GM19023 (cell line): ENCODE measurements at regions not wholly inside any gene's neighbourhood (a gene's known extent, or its start where the extent isn't known, plus 50 kb on each side); places are given as distances from the start of the nearest gene placed in this dataset.
"Not testable (repeated sequence)": the region's sequence is repeated elsewhere in the genome, so short reads cannot be mapped to it uniquely, and the experiment has no call there.

Source experiments
- ATAC-seq: cut with Tn5 transposase; IDR thresholded peaks from one replicate; pipeline ENCODE4 v1.9.1; 2021; ENCODE audit warnings: mild to moderate bottlenecking, moderate library complexity; ENCODE audit not compliant: unreplicated experiment

GRCh38 chr10:35971397-35971796, 329.3 kb upstream of the FZD8 start:
- no peak for ATAC-seq

GRCh38 chr10:35963685-35964084, 321.6 kb upstream of the FZD8 start:
- no peak for ATAC-seq

- ATAC-seq = no peak
These were observed 319.4 kb upstream of the FZD8 start for GRCh38 chr10:35961501-35961900.

DNA sequence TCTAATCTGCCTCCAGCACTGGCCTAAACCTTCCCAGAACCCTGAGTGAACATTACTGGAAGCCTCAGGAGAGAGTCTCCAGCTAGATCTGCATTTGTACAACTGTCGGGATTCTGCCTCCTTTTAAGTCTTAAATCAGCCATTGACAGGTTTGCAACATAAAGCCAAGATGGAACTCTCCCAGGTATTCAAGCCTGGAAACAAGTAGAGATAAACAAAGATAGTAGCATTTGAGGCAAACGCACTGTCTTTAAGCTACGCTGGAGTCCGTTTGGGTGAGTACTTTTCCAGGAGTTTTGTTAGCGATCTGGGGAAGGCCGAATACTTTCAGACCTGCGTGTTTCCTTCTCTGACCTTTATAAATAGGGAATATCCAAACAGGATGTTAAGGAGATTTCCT, 317.2 kb upstream of the FZD8 start:
- ATAC-seq = no peak

DNA sequence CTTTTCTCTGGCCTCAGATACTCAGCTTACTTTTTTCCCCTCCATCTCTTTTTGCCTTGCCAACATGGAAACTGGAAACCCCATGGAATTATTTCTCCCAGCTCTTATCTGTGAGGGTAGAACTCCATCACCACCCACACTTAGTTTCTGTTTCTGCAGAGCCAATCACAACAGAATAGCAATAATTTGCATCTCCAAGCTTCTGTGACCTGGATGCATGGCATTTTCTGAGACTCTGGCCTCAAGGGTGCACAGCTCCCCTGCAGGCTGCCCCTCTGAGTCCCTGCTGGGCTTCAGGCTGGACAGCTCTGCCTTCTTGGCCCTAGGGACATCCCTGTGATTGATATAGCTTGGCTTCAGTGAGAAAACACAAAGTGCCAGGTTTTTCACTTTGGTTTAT, 316.5 kb upstream of the FZD8 start:
- ATAC-seq = not testable (repeated sequence)

- no peak for ATAC-seq
These were observed 308.6 kb upstream of the FZD8 start for GRCh38 chr10:35950701-35951100.

DNA sequence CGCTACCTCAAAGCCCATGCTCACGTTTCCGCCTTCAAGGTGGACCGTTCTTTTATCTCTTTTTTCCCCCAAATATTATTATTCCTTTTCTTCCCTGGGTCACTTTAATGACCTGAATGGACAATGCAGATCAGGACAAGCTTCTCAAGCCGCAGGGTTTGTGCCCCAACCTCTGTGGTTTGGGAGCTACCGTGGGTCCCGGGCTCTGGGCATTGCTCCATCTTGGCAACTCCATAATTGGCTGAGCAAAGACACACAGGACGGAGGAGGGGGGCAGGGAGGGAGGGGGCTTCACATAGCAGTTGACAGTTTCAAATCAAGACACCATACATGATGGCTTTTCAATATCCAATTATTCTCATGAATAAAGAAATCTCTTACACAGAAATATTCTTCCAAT, 308.1 kb upstream of the FZD8 start:
- ATAC-seq = no peak

DNA sequence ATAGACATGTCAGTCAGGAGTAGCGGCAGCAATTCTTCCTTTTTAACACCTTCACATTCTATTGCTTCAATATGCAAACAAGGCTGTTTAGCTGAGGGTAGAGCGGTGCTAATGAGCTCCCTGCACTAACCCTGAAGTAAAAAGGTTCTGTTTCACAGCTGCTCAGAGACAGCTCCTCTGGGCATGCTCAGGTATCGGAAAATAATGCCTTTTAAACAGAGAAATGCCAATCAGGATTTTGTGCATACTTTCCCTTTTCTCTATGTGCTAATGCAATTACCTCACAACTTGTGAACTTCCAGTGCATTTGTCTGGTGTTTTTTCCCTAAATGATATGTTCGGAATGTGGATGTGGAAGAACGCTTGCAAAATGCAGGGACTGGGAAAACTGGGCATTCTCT, 307.7 kb upstream of the FZD8 start:
- ATAC-seq = no peak

DNA sequence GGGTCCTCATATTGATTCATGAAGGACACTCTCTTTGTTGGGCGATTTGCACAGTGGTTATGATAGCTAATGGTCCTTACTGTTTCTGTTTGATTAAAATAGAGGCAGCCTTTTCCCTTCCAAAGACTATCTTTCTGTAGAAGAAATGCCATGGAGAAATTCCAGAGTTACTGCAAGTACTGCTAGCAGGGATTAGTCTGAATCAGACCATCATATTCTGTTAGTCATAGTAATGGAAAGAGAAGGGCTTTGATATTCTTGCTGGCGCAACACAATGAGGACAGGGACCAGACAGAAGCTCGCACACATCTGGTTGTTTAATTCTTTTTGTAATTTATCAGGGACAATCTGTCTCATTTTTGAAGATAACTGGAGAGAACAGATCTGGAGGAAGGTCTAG, 304.5 kb upstream of the FZD8 start:
- ATAC-seq = no peak

GRCh38 chr10:35942057-35942456, 300.0 kb upstream of the FZD8 start:
- no peak for ATAC-seq

GRCh38 chr10:35940141-35941041, 298.3 kb upstream of the FZD8 start:
- no peak for ATAC-seq

DNA sequence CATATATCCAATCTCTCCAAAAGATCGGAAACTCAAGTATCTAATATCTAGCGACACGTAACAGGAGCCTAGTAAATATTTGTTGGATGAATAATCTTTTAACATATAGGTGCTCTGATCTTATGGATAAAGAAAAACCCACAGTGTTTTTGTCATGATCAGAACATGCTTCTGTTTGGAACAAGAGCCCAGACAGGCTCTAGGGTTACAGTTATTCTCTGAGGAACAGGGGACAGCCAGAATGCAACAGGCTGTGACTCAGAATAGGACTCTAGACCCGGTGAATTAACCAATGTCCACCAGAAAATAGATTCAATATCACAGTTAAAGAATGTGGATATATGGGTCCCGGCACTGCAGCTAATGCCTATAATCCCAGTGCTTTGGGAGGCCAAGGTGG, 296.1 kb upstream of the FZD8 start:
- no peak for ATAC-seq

DNA sequence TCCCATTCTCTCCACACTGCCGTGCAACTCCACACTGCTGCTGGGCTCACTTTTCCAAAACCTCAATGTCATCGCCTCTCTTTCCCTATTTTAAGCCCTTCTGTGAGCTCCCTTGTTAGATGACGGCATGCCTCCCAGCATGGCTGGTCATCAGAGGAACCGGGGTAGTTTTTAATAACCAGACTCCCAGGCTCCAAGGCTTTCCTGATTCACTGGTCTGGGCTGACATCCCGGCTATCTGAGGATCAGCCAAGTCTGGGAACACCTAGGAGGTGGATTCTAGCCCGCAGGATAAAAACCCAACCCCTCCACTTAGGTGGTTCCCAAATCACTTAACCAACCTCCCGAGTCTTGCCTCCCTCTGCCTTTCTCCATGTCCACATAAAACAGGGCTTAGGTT, 295.4 kb upstream of the FZD8 start:
- no peak for ATAC-seq

DNA sequence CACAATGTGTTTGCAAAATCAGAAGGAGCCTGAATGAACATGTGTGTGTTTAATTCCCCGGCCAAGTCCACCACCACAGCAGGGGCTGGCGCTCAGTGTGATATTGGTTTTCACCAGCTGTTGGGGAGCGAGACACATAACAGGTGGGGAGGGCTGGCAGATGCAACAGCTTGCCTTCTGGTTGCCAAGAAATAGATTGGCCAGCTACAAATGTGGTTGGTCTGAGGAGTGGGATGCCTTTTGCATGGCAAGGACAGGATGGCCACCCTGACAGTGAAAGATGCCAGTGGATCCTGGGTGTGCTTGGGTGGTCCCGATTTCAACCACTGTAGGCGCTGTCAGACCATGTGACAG, 292.5 kb upstream of the FZD8 start:
- ATAC-seq = no peak

- no peak for ATAC-seq
These were observed 292.0 kb upstream of the FZD8 start for GRCh38 chr10:35933940-35934641.

DNA sequence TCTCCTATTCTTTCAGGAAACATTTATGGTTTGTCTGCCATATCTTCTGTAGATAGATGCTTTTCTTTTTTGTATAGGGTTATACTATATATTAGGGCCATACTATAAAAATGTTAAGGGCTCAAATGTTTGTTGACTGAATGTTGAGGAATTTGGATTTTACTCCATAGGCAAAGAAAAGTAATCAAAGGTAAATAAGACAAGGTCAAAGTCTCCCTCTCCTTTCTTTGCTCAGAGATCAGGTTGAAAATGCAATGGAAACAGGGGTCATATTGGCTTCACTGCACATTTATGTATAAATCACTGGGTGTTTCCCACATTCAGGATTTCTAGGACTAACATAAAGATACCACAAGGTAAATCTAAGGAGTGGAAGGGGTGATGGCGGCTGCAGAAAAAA, 291.4 kb upstream of the FZD8 start:
- ATAC-seq = no peak

- ATAC-seq = not testable (repeated sequence)
These were observed 287.9 kb upstream of the FZD8 start for GRCh38 chr10:35929962-35930361.

- no peak for ATAC-seq
These were observed 286.7 kb upstream of the FZD8 start for GRCh38 chr10:35928748-35929147.

DNA sequence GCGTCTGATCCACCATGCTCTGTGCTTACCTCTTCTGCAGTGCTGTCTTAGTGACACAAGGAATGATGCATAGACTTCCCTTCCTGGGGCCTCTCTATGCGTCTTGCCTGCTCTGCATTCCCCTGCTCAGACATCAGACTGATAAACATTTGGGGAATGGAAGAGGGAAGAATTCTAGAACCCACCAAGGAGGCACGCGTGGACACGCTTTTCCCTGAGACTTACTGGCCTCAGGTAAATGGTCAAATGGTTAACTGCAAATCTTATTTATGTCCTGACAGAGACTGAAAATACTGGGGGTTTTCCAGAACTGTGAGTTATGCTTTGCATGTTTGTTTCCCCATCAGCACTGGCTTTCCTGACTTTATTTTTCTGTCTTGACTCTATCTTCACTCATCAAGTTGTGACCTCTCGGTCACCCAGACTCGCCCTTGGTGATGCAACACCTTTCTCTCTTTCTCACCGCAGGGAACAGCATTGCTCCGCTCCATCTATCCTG, 285.9 kb upstream of the FZD8 start:
- no peak for ATAC-seq

DNA sequence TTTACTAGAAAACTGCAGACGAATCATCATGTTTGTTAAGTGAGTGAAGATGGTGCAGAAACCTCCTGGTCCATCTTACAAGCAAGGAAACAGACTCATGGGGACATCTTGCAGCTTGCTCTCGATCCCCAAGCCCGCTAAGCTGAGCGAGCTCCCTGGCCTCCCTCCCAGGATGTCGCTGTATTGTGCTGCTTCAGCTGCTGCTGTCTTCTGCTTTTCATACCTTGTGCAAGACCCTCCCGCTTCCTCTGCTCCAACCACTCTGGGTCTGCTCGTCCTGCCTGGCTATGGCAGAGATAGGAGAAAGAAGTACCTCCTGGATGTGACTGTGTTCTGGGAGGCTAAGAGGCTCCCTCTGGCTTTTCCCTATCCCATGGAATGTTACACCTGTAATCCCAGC, 285.2 kb upstream of the FZD8 start:
- no peak for ATAC-seq

DNA sequence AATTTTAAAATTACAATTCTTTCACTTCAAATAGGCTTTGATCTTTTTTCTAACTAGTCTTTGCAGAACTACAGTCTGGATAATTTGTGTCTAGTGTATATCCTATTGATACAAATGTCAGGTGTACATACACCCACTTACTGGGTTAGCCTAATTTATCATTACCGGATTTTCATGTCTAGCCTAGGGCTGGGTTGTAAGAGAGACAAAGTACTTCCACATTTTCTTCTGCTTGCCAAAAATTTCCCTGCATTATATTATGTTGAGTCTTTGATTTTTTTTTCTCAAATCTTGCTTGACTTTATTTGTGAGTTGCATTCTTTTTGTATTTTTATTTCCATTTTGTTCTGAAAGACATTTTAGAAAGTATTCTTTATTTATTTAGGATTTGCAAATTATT, 284.8 kb upstream of the FZD8 start:
- ATAC-seq = no peak

- no peak for ATAC-seq
These were observed 283.4 kb upstream of the FZD8 start for GRCh38 chr10:35925493-35925892.
